ENCODE measurements at regions not wholly inside any gene's neighbourhood (a gene's known extent, or its start where the extent isn't known, plus 50 kb on each side); places are given as distances from the start of the nearest gene placed in this dataset.

DNA sequence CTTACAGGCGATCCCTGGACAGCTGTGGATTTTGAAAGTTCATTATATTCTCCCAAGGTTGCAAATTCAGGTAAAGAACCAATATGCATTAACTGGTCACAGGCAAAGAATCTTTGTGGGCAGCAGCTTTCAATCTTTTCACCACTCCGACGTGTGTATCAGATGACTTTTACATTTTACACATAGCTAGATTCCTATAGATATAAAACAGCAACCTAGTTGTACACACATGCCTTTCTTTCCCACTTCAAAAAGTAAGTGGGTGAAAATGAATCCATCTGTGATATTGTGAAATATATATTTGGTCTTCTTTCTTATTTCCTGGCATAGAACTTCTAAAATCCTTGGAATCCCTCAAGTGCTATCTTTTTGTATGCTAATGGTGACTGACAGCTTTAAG is 72.5 kb downstream of the SCG2 start:
- no peak for TF ChIP-seq HDAC2 (IDR thresholded peaks at IDR 0.05)
- TF ChIP-seq TARDBP (IDR thresholded peaks at IDR 0.05; ENCODE audit: borderline replicate concordance), result no peak
- no peak for TF ChIP-seq EP300 (IDR thresholded peaks at IDR 0.05; ENCODE audit: borderline replicate concordance in 1 of 2, control insufficient read depth in 1 of 2, low read depth in 2 of 2, low read length in 2 of 2)
- TF ChIP-seq TBL1XR1 (IDR thresholded peaks at IDR 0.05; ENCODE audit: low read depth, low read length), result no peak
- no peak for TF ChIP-seq SIX5 (IDR thresholded peaks at IDR 0.05; ENCODE audit: low read depth, low read length, severe bottlenecking)
- no peak for TF ChIP-seq MYC (IDR thresholded peaks at IDR 0.05; ENCODE audit: insufficient read depth, insufficient read length, insufficient replicate concordance, low read length, severe bottlenecking)
- TF ChIP-seq EED (IDR thresholded peaks at IDR 0.05; ENCODE audit: low read depth), result no peak
- TF ChIP-seq BMI1 (IDR thresholded peaks at IDR 0.05; ENCODE audit: borderline replicate concordance), result no peak
- TF ChIP-seq FOXK2 (IDR thresholded peaks at IDR 0.05), result no peak
- TF ChIP-seq ZBTB4 (CRISPR knock-in tag; IDR thresholded peaks at IDR 0.05), result no peak
- TF ChIP-seq KDM1A (IDR thresholded peaks at IDR 0.05; ENCODE audit: borderline replicate concordance), result no peak
- ChIA-PET POLR2A (no interaction called here), RAD21 (ENCODE audit: unreplicated experiment) (no interaction called here), SMC1A (ENCODE audit: uncharacterized antibody, unreplicated experiment) (no interaction called here), CTCF (interaction anchor here (1.5 kb wide), 1 partner anchor 9 kb away, joined by 5 read pairs; no protein-coding TSS in a partner anchor)
- Histone ChIP-seq H3K4me2 (ENCODE audit: control insufficient read depth, insufficient read depth) (no peak overlapping the region), H3K79me2 (ENCODE audit: control insufficient read depth, insufficient read depth, low read length) (no peaks in the 10 kb centered on the region), H3K27ac (ENCODE audit: control insufficient read depth, insufficient read depth) (no peak overlapping the region), H4K20me1 (ENCODE audit: control insufficient read depth, insufficient read depth) (no peaks in the 10 kb centered on the region), H3K9ac (ENCODE audit: control insufficient read depth, insufficient read depth, low read length) (no peak overlapping the region), H3K4me1 (ENCODE audit: control insufficient read depth, insufficient read depth, low read length) (no peaks in the 10 kb centered on the region), H3K27me3 (replicated peaks in 1 of 2; ENCODE audit: control insufficient read depth in 2 of 2, insufficient read depth in 2 of 2, low read length in 1 of 2) (no peaks in the 10 kb centered on the region), H3K4me3 (no peak overlapping the region), H2AFZ (ENCODE audit: control insufficient read depth, low read depth, low read length) (no peak overlapping the region), H3K9me3 (replicated peaks; ENCODE audit: control insufficient read depth, insufficient read depth, low read length) (no peaks in the 10 kb centered on the region), H3K36me3 (ENCODE audit: control insufficient read depth in 2 of 2, insufficient read depth in 2 of 2, low read length in 1 of 2) (no peaks in the 10 kb centered on the region)
- in situ Hi-C loops (cut with MboI) (no loop called here), intact Hi-C loops (cut with micrococcal nuclease; ENCODE audit: unreplicated experiment) (no loop called here)
- DNase-seq (ENCODE audit: low read depth, low spot score) (no peak), FAIRE-seq (no peak), ATAC-seq (no peak)
- WGBS (ENCODE audit: insufficient coverage, insufficient replicate concordance, low lambda C conversion rate, missing lambda C conversion rate), result 0% methylated on average over 3 of the region's 3 CpGs
- BruUV-seq (replicated peaks), result no TSS peak

Measured in GM12878 (cell line).